ENCODE measurements at regions not wholly inside any gene's neighbourhood (a gene's known extent, or its start where the extent isn't known, plus 50 kb on each side); places are given as distances from the start of the nearest gene placed in this dataset.

GRCh38 chr17:77379832-77380231, 239.1 kb downstream of the SEC14L1 start:
- no peak overlapping the region for H3K4me3 ChIP-seq (ENCODE audit: low read length)
- no peak overlapping the region for H2BK15ac ChIP-seq (replicated peaks; ENCODE audit: low read depth)
- H4K8ac ChIP-seq (ENCODE audit: low read depth, low read length): no peak overlapping the region
- peaks cover 91% of the 10 kb centered on the region for H3K79me2 ChIP-seq (ENCODE audit: control insufficient read depth, insufficient read depth, low read length)
- no peak overlapping the region for H2BK5ac ChIP-seq (ENCODE audit: low read length)
- peaks cover 59% of the 10 kb centered on the region for H3K79me1 ChIP-seq (ENCODE audit: low read length)
- WGBS (ENCODE audit: extremely low coverage, insufficient coverage, low lambda C conversion rate): no CpG with 5 or more reads among the region's 6 CpGs
- no peak overlapping the region for H3K18ac ChIP-seq (ENCODE audit: low read length)
- H3K4me2 ChIP-seq (ENCODE audit: low read length): no peak overlapping the region
- no peak overlapping the region for H4K5ac ChIP-seq (ENCODE audit: low read length)
- H3K27me3 ChIP-seq (ENCODE audit: insufficient read depth, low read length, poor library complexity): no peaks in the 10 kb centered on the region
- H2BK120ac ChIP-seq (ENCODE audit: low read depth, low read length): no peak overlapping the region
- H3K56ac ChIP-seq (ENCODE audit: low read length): no peak overlapping the region
- H3K27ac ChIP-seq (ENCODE audit: low read depth, low read length): no peak overlapping the region
- H3K4ac ChIP-seq (ENCODE audit: low read depth, low read length): no peak overlapping the region
- no peak for DNase-seq
- no peak overlapping the region for H3K23ac ChIP-seq (ENCODE audit: low read length)
- no peaks in the 10 kb centered on the region for H3K36me3 ChIP-seq (ENCODE audit: control insufficient read depth, insufficient read depth, low read length)
- peaks cover 16% of the 10 kb centered on the region for H3K4me1 ChIP-seq (ENCODE audit: control insufficient read depth, low read depth, low read length)
- H2AK5ac ChIP-seq (ENCODE audit: low read length): no peak overlapping the region
- H3K9ac ChIP-seq (ENCODE audit: low read length): no peak overlapping the region

- Histone ChIP-seq H3K79me2 (ENCODE audit: control insufficient read depth, insufficient read depth, low read length) (peaks cover 85% of the 10 kb centered on the region), H3K27ac (ENCODE audit: low read depth, low read length) (no peak overlapping the region), H3K27me3 (ENCODE audit: insufficient read depth, low read length, poor library complexity) (no peaks in the 10 kb centered on the region), H3K4me2 (ENCODE audit: low read length) (no peak overlapping the region), H2BK15ac (replicated peaks; ENCODE audit: low read depth) (no peak overlapping the region), H3K56ac (ENCODE audit: low read length) (no peak overlapping the region), H2BK5ac (ENCODE audit: low read length) (no peak overlapping the region), H4K8ac (ENCODE audit: low read depth, low read length) (no peak overlapping the region), H2BK120ac (ENCODE audit: low read depth, low read length) (no peak overlapping the region), H3K4me1 (ENCODE audit: control insufficient read depth, low read depth, low read length) (peaks cover 12% of the 10 kb centered on the region), H3K9ac (ENCODE audit: low read length) (no peak overlapping the region), H3K4me3 (ENCODE audit: low read length) (no peak overlapping the region), H2AK5ac (ENCODE audit: low read length) (no peak overlapping the region), H3K36me3 (ENCODE audit: control insufficient read depth, insufficient read depth, low read length) (no peaks in the 10 kb centered on the region), H3K18ac (ENCODE audit: low read length) (no peak overlapping the region), H4K5ac (ENCODE audit: low read length) (no peak overlapping the region), H3K23ac (ENCODE audit: low read length) (peak overlapping the region; percentile 72), H3K79me1 (ENCODE audit: low read length) (peaks cover 56% of the 10 kb centered on the region), H3K4ac (ENCODE audit: low read depth, low read length) (no peak overlapping the region)
- no peak for DNase-seq
- WGBS (ENCODE audit: extremely low coverage, insufficient coverage, low lambda C conversion rate): no CpG with 5 or more reads among the region's 11 CpGs
Observed at GRCh38 chr17:77380395-77381184, 239.8 kb downstream of the SEC14L1 start.

DNA sequence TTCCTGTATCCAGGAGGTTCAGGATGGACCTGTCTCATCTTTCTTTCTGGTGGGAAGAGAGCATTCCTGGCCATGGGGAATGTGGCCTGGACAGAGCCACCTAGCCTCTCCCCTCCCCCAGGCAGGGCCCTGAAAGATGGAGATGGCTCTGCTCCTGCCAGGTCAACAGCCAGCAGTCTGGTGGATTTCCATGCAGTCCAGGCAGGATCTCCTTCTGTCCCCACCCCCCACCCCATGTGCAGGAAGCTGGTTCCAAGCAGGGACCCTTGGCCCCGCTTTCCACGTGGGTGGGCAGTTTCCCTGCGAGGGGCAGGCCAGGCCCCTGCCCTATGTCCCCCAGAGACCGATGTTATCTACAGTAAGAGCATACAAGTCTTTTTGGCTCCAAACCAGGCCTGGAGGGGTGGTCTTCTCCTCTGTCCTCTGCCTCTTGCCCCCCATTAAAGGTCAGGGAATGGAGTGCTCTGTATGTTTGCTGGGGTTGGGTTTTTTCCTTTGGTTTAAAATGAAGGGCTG, 240.5 kb downstream of the SEC14L1 start:
- no peak overlapping the region for H2AK5ac ChIP-seq (ENCODE audit: low read length)
- no peak overlapping the region for H4K5ac ChIP-seq (ENCODE audit: low read length)
- no CpG with 5 or more reads among the region's 4 CpGs for WGBS (ENCODE audit: extremely low coverage, insufficient coverage, low lambda C conversion rate)
- peaks cover 85% of the 10 kb centered on the region for H3K79me2 ChIP-seq (ENCODE audit: control insufficient read depth, insufficient read depth, low read length)
- H3K27me3 ChIP-seq (ENCODE audit: insufficient read depth, low read length, poor library complexity): no peaks in the 10 kb centered on the region
- H2BK5ac ChIP-seq (ENCODE audit: low read length): no peak overlapping the region
- H3K23ac ChIP-seq (ENCODE audit: low read length): no peak overlapping the region
- DNase-seq: no peak
- H3K56ac ChIP-seq (ENCODE audit: low read length): peak overlapping the region; percentile 6
- H2BK15ac ChIP-seq (replicated peaks; ENCODE audit: low read depth): no peak overlapping the region
- no peak overlapping the region for H3K4me3 ChIP-seq (ENCODE audit: low read length)
- peaks cover 9% of the 10 kb centered on the region for H3K4me1 ChIP-seq (ENCODE audit: control insufficient read depth, low read depth, low read length)
- H3K36me3 ChIP-seq (ENCODE audit: control insufficient read depth, insufficient read depth, low read length): no peaks in the 10 kb centered on the region
- H3K18ac ChIP-seq (ENCODE audit: low read length): no peak overlapping the region
- H3K9ac ChIP-seq (ENCODE audit: low read length): no peak overlapping the region
- H3K4me2 ChIP-seq (ENCODE audit: low read length): no peak overlapping the region
- no peak overlapping the region for H3K27ac ChIP-seq (ENCODE audit: low read depth, low read length)
- H4K8ac ChIP-seq (ENCODE audit: low read depth, low read length): no peak overlapping the region
- no peak overlapping the region for H3K4ac ChIP-seq (ENCODE audit: low read depth, low read length)
- H2BK120ac ChIP-seq (ENCODE audit: low read depth, low read length): no peak overlapping the region
- H3K79me1 ChIP-seq (ENCODE audit: low read length): peaks cover 60% of the 10 kb centered on the region

- H3K23ac ChIP-seq (ENCODE audit: low read length): no peak overlapping the region
- peaks cover 60% of the 10 kb centered on the region for H3K79me1 ChIP-seq (ENCODE audit: low read length)
- H3K27me3 ChIP-seq (ENCODE audit: insufficient read depth, low read length, poor library complexity): no peaks in the 10 kb centered on the region
- H2BK120ac ChIP-seq (ENCODE audit: low read depth, low read length): no peak overlapping the region
- DNase-seq: no peak
- peaks cover 85% of the 10 kb centered on the region for H3K79me2 ChIP-seq (ENCODE audit: control insufficient read depth, insufficient read depth, low read length)
- no peak overlapping the region for H2BK5ac ChIP-seq (ENCODE audit: low read length)
- no peak overlapping the region for H3K4me3 ChIP-seq (ENCODE audit: low read length)
- no peak overlapping the region for H3K27ac ChIP-seq (ENCODE audit: low read depth, low read length)
- no peaks in the 10 kb centered on the region for H3K36me3 ChIP-seq (ENCODE audit: control insufficient read depth, insufficient read depth, low read length)
- no peak overlapping the region for H3K9ac ChIP-seq (ENCODE audit: low read length)
- no peak overlapping the region for H2AK5ac ChIP-seq (ENCODE audit: low read length)
- WGBS (ENCODE audit: extremely low coverage, insufficient coverage, low lambda C conversion rate): no CpG with 5 or more reads among the region's 8 CpGs
- no peak overlapping the region for H3K4me2 ChIP-seq (ENCODE audit: low read length)
- H3K4ac ChIP-seq (ENCODE audit: low read depth, low read length): no peak overlapping the region
- no peak overlapping the region for H4K5ac ChIP-seq (ENCODE audit: low read length)
- H3K56ac ChIP-seq (ENCODE audit: low read length): peak overlapping the region; percentile 6
- H3K18ac ChIP-seq (ENCODE audit: low read length): no peak overlapping the region
- peaks cover 9% of the 10 kb centered on the region for H3K4me1 ChIP-seq (ENCODE audit: control insufficient read depth, low read depth, low read length)
- H4K8ac ChIP-seq (ENCODE audit: low read depth, low read length): no peak overlapping the region
- H2BK15ac ChIP-seq (replicated peaks; ENCODE audit: low read depth): no peak overlapping the region
Observed at GRCh38 chr17:77381731-77382130, 241.0 kb downstream of the SEC14L1 start.

- H3K36me3 ChIP-seq (ENCODE audit: control insufficient read depth, insufficient read depth, low read length): no peaks in the 10 kb centered on the region
- H3K4ac ChIP-seq (ENCODE audit: low read depth, low read length): peak overlapping the region; percentile 1
- H4K8ac ChIP-seq (ENCODE audit: low read depth, low read length): no peak overlapping the region
- no peak overlapping the region for H2BK15ac ChIP-seq (replicated peaks; ENCODE audit: low read depth)
- H3K4me1 ChIP-seq (ENCODE audit: control insufficient read depth, low read depth, low read length): peaks cover 13% of the 10 kb centered on the region
- H3K79me2 ChIP-seq (ENCODE audit: control insufficient read depth, insufficient read depth, low read length): peaks cover 85% of the 10 kb centered on the region
- peak overlapping the region; percentile 48 for H3K23ac ChIP-seq (ENCODE audit: low read length)
- H3K18ac ChIP-seq (ENCODE audit: low read length): no peak overlapping the region
- no peak overlapping the region for H2BK120ac ChIP-seq (ENCODE audit: low read depth, low read length)
- H3K27ac ChIP-seq (ENCODE audit: low read depth, low read length): peak overlapping the region; percentile 7
- H3K4me2 ChIP-seq (ENCODE audit: low read length): peak overlapping the region; percentile 8
- no peak overlapping the region for H4K5ac ChIP-seq (ENCODE audit: low read length)
- peak overlapping the region; percentile 70 for H2BK5ac ChIP-seq (ENCODE audit: low read length)
- no CpG with 5 or more reads among the region's 13 CpGs for WGBS (ENCODE audit: extremely low coverage, insufficient coverage, low lambda C conversion rate)
- no peaks in the 10 kb centered on the region for H3K27me3 ChIP-seq (ENCODE audit: insufficient read depth, low read length, poor library complexity)
- peaks cover 59% of the 10 kb centered on the region for H3K79me1 ChIP-seq (ENCODE audit: low read length)
- peak overlapping the region; percentile 78 for H2AK5ac ChIP-seq (ENCODE audit: low read length)
- peak; percentile 36 for DNase-seq
- peak overlapping the region; percentile 64 for H3K9ac ChIP-seq (ENCODE audit: low read length)
- peak overlapping the region; percentile 85 for H3K56ac ChIP-seq (ENCODE audit: low read length)
- no peak overlapping the region for H3K4me3 ChIP-seq (ENCODE audit: low read length)
Observed at GRCh38 chr17:77382356-77382911, 241.7 kb downstream of the SEC14L1 start.

Measured in mesendoderm (in vitro differentiated cells).